OCI-LY7 (cell line): ENCODE measurements at regions not wholly inside any gene's neighbourhood (a gene's known extent, or its start where the extent isn't known, plus 50 kb on each side); places are given as distances from the start of the nearest gene placed in this dataset.

ENCODE experiments used
- BruUV-seq: library from RNA; stranded (reverse); fragments of 400-500 nt; replicated peaks from 2 replicates; lab custom pipeline; 2021; lab: Mats Ljungman, UMichigan
- CTCF ChIA-PET: fragments of 300-600 bp; sonication (Branson Sonifier 250); formaldehyde crosslinking; loops from one replicate; lab custom pipeline; 2022; ENCODE audit warnings: antibody characterized with exemption; ENCODE audit not compliant: unreplicated experiment; lab: Charles Lee
- POLR2A ChIA-PET: fragments of 300-600 bp; sonication (Branson Sonifier 250); formaldehyde crosslinking; loops from one replicate; lab custom pipeline; 2022; ENCODE audit warnings: antibody characterized with exemption; lab: Charles Lee
- DNase-seq: peaks from one replicate; pipeline ENCODE4 v3.0.0-alpha.2; 2015; ENCODE audit warnings: low spot score
- H2AFZ ChIP-seq: fragments of 200-600 bp; sonication (generic), shearing (Covaris generic); 2 replicates; pipeline ENCODE4 v1.6.1; 2014; ENCODE audit warnings: mild to moderate bottlenecking, antibody characterized with exemption, low read length, moderate library complexity
- H3K27ac ChIP-seq: fragments of 200-600 bp; sonication (generic); 2 replicates; pipeline ENCODE4 v1.5.1; 2014; ENCODE audit warnings: mixed run types, low read depth, mild to moderate bottlenecking, moderate library complexity, low read length, inconsistent platforms; ENCODE audit not compliant: poor library complexity, severe bottlenecking
- H3K36me3 ChIP-seq: fragments of 200-600 bp; sonication (generic); 2 replicates; pipeline ENCODE4 v1.6.1; 2014; ENCODE audit warnings: mild to moderate bottlenecking, antibody characterized with exemption, low read length, moderate library complexity, mixed read lengths; ENCODE audit not compliant: insufficient read depth
- H3K4me1 ChIP-seq: fragments of 200-600 bp; sonication (generic); 2 replicates; pipeline ENCODE4 v1.5.1; 2014; ENCODE audit warnings: mild to moderate bottlenecking, low read length; ENCODE audit not compliant: insufficient read depth, poor library complexity, severe bottlenecking
- H3K4me2 ChIP-seq: fragments of 200-600 bp; sonication (generic); 2 replicates; pipeline ENCODE4 v1.6.1; 2014; ENCODE audit warnings: mild to moderate bottlenecking, low read length
- H3K4me3 ChIP-seq: fragments of 200-600 bp; sonication (generic); 2 replicates; pipeline ENCODE4 v1.5.1; 2014; ENCODE audit warnings: mild to moderate bottlenecking, low read depth, low read length; ENCODE audit not compliant: poor library complexity, severe bottlenecking
- H3K79me2 ChIP-seq: fragments of 200-600 bp; sonication (generic); 2 replicates; pipeline ENCODE4 v1.6.1; 2016; ENCODE audit warnings: low read depth, mild to moderate bottlenecking, low read length, moderate library complexity, mixed read lengths; ENCODE audit not compliant: insufficient read depth
- H3K9me2 ChIP-seq: fragments of 200-600 bp; sonication (generic); 2 replicates; pipeline ENCODE4 v1.6.1; 2016; ENCODE audit warnings: mild to moderate bottlenecking, low read length, mixed read lengths; ENCODE audit not compliant: insufficient read depth
- H3K9me3 ChIP-seq: fragments of 200-600 bp; sonication (generic); 2 replicates; pipeline ENCODE4 v1.6.1; 2014; ENCODE audit warnings: mild to moderate bottlenecking, mixed run types, low read length, mixed read lengths
- H4K20me1 ChIP-seq: fragments of 200-600 bp; sonication (generic); 2 replicates; pipeline ENCODE4 v1.6.1; 2014; ENCODE audit warnings: mild to moderate bottlenecking, antibody characterized with exemption, low read length, moderate library complexity, mixed read lengths; ENCODE audit not compliant: insufficient read depth
- EZH2phosphoT487 ChIP-seq: fragments of 200-600 bp; sonication (generic); IDR thresholded peaks from 2 replicates; pipeline ENCODE4 v1.6.1; 2018; ENCODE audit warnings: low read depth, borderline replicate concordance, mild to moderate bottlenecking, mixed run types, antibody characterized with exemption, low read length, moderate library complexity, mixed read lengths
- intact Hi-C: fragments of 100-400 bp; cut with micrococcal nuclease; formaldehyde crosslinking; loops from one replicate; pipeline ENCODE4 v1.10.0; 2022; ENCODE audit not compliant: unreplicated experiment
- TF ChIP-seq, protein P1 (sequence below): fragments of 200-600 bp; sonication (generic); conservative IDR thresholded peaks from 2 replicates; pipeline ENCODE4 v1.5.1; 2014; ENCODE audit warnings: mild to moderate bottlenecking, antibody characterized with exemption, low read length, moderate library complexity, mixed read lengths

DNA sequence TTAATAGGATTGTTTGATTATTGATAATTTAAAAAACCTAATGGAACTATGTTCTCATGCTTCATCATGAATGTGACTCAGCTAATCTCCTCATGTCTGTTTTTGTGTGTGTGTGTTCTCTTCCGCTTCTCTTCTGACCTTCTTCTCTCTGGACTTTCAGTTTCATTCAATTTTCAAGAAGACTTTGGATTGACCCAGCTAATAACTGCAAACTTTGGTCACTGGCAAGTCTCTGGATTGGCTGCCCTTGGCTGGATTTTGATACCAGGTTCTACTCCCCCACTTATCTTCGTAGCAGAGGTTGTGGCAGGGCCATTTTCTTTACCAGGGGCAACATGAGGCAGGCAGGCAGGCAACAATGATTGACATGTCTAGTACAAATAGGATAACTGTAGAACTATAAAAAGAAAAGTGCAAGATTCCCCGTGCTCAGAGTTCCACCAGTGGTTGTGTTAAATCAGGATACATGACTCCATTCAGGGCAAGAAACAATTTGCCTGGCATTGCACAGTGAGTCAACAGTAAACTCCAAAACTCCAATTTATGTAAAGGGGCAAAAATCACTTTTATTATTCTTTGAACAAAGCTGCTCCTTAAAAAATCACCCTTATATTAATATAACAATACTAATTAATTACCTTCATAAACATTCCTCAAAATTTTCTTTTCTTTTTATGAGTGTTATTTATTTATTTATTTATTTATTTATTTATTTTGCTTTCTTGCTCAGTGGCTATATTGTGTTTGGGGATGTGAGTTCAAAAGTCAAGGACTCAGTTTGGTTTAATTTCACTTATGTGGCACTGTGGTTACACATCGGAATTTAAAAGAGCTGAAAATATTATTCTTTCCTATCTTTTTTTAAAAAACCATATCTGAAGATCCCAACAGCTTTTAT, 167.6 kb downstream of the RND3 start:
- no peak overlapping the region for H2AFZ ChIP-seq
- no peak overlapping the region for H3K4me3 ChIP-seq
- no peaks in the 10 kb centered on the region for H3K9me3 ChIP-seq
- no peaks in the 10 kb centered on the region for H3K36me3 ChIP-seq
- no peak overlapping the region for H3K4me2 ChIP-seq
- no peak for DNase-seq
- CTCF ChIA-PET, result no interaction called here
- no peak for TF ChIP-seq EZH2phosphoT487
- TF ChIP-seq, protein P1, sequence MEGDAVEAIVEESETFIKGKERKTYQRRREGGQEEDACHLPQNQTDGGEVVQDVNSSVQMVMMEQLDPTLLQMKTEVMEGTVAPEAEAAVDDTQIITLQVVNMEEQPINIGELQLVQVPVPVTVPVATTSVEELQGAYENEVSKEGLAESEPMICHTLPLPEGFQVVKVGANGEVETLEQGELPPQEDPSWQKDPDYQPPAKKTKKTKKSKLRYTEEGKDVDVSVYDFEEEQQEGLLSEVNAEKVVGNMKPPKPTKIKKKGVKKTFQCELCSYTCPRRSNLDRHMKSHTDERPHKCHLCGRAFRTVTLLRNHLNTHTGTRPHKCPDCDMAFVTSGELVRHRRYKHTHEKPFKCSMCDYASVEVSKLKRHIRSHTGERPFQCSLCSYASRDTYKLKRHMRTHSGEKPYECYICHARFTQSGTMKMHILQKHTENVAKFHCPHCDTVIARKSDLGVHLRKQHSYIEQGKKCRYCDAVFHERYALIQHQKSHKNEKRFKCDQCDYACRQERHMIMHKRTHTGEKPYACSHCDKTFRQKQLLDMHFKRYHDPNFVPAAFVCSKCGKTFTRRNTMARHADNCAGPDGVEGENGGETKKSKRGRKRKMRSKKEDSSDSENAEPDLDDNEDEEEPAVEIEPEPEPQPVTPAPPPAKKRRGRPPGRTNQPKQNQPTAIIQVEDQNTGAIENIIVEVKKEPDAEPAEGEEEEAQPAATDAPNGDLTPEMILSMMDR, result no peak
- POLR2A ChIA-PET, result no interaction called here
- H3K27ac ChIP-seq, result no peak overlapping the region
- H3K9me2 ChIP-seq, result no peaks in the 10 kb centered on the region
- intact Hi-C loops, result no loop called here
- BruUV-seq, result no TSS peak
- no peaks in the 10 kb centered on the region for H4K20me1 ChIP-seq
- no peaks in the 10 kb centered on the region for H3K79me2 ChIP-seq
- no peaks in the 10 kb centered on the region for H3K4me1 ChIP-seq

DNA sequence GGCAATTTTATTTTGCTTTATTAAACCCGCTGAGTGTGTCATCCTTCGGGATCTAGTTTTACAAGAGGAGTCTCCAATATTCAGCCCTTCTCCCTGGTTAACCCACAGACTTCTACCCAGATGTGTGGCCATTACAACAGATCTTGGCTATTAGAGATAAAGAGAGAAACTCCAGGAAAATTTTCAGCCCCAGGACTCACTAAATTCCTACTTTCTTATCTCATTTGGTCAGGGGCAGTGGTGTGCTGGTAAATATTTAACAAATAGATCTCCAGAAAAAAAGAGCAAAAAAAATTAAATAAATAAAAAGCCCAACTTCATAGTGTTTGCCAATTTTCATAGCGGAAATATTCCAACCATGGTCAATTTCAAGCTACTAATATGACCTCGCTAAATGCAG, 168.4 kb downstream of the RND3 start:
- no peak for TF ChIP-seq EZH2phosphoT487
- TF ChIP-seq, protein P1, result no peak
- CTCF ChIA-PET, result no interaction called here
- Histone ChIP-seq H4K20me1 (no peaks in the 10 kb centered on the region), H3K36me3 (no peaks in the 10 kb centered on the region), H3K4me1 (no peaks in the 10 kb centered on the region), H2AFZ (no peak overlapping the region), H3K9me3 (no peaks in the 10 kb centered on the region), H3K4me2 (no peak overlapping the region), H3K79me2 (no peaks in the 10 kb centered on the region), H3K27ac (no peak overlapping the region), H3K4me3 (no peak overlapping the region), H3K9me2 (no peaks in the 10 kb centered on the region)
- intact Hi-C loops, result no loop called here
- no TSS peak for BruUV-seq
- POLR2A ChIA-PET, result no interaction called here
- no peak for DNase-seq

DNA sequence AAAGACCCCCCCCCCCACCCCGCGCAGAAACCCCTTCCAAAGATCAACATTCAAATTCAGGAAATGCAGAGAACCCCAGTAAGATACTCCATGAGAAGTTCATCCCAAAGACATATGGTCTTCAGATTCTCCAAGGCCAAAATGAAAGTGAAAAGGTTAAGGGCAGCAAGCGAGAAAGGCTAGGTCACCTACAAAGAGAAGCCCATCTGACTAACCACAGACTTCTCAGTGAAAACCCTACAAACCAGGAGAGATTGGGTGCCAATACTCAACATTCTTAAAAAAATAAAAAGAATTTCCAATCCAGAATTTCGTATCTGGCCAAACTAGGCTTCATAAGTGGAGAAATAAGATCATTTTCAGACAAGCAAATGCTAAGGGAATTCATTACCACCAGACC, 175.2 kb downstream of the RND3 start:
- Histone ChIP-seq H2AFZ (no peak overlapping the region), H3K4me3 (no peak overlapping the region), H3K79me2 (no peaks in the 10 kb centered on the region), H4K20me1 (no peaks in the 10 kb centered on the region), H3K9me3 (no peaks in the 10 kb centered on the region), H3K4me2 (no peak overlapping the region), H3K27ac (no peak overlapping the region), H3K36me3 (no peaks in the 10 kb centered on the region), H3K9me2 (no peaks in the 10 kb centered on the region), H3K4me1 (no peaks in the 10 kb centered on the region)
- ChIA-PET POLR2A (interaction anchor here (0.6 kb wide), 1 partner anchor 9 kb away, joined by 3 read pairs; no protein-coding TSS in a partner anchor), CTCF (no interaction called here)
- TF ChIP-seq EZH2phosphoT487, result no peak
- TF ChIP-seq, protein P1, result no peak
- BruUV-seq, result no TSS peak
- no peak for DNase-seq
- intact Hi-C loops, result no loop called here
